ENCODE measurements at regions not wholly inside any gene's neighbourhood (a gene's known extent, or its start where the extent isn't known, plus 50 kb on each side); places are given as distances from the start of the nearest gene placed in this dataset.

- CTCF ChIA-PET, result no interaction called here
- no peaks in the 10 kb centered on the region for H3K36me3 Mint-ChIP-seq
- H3K27ac Mint-ChIP-seq, result no peak overlapping the region
- H3K9me3 Mint-ChIP-seq, result no peaks in the 10 kb centered on the region
- H3K4me1 Mint-ChIP-seq, result no peaks in the 10 kb centered on the region
- H3K27me3 Mint-ChIP-seq, result peaks cover 45% of the 10 kb centered on the region
- no peak overlapping the region for H3K4me3 Mint-ChIP-seq
- no peak for DNase-seq
Measured at GRCh38 chr20:59376109-59376841, 75.9 kb downstream of the EDN3 start.

GRCh38 chr20:59376998-59377397 lies 76.6 kb downstream of the EDN3 start:
- no peak for DNase-seq
- H3K4me1 Mint-ChIP-seq, result no peaks in the 10 kb centered on the region
- no peak overlapping the region for H3K27ac Mint-ChIP-seq
- CTCF ChIA-PET, result no interaction called here
- H3K4me3 Mint-ChIP-seq, result no peak overlapping the region
- H3K9me3 Mint-ChIP-seq, result no peaks in the 10 kb centered on the region
- H3K36me3 Mint-ChIP-seq, result no peaks in the 10 kb centered on the region
- H3K27me3 Mint-ChIP-seq, result peaks cover 39% of the 10 kb centered on the region

GRCh38 chr20:59377842-59378241 lies 77.4 kb downstream of the EDN3 start:
- Mint-ChIP-seq H3K27me3 (peaks cover 34% of the 10 kb centered on the region), H3K4me3 (no peak overlapping the region), H3K27ac (no peak overlapping the region), H3K36me3 (no peaks in the 10 kb centered on the region), H3K9me3 (no peaks in the 10 kb centered on the region), H3K4me1 (no peaks in the 10 kb centered on the region)
- DNase-seq, result no peak
- CTCF ChIA-PET, result no interaction called here

- no peak overlapping the region for H3K27ac Mint-ChIP-seq
- CTCF ChIA-PET, result no interaction called here
- no peaks in the 10 kb centered on the region for H3K9me3 Mint-ChIP-seq
- H3K27me3 Mint-ChIP-seq, result peaks cover 29% of the 10 kb centered on the region
- H3K36me3 Mint-ChIP-seq, result no peaks in the 10 kb centered on the region
- H3K4me3 Mint-ChIP-seq, result no peak overlapping the region
- no peak for DNase-seq
- H3K4me1 Mint-ChIP-seq, result no peaks in the 10 kb centered on the region
Measured at GRCh38 chr20:59378396-59378795, 78.0 kb downstream of the EDN3 start.

- Mint-ChIP-seq H3K4me3 (no peak overlapping the region), H3K27me3 (peaks cover 23% of the 10 kb centered on the region), H3K36me3 (no peaks in the 10 kb centered on the region), H3K9me3 (no peaks in the 10 kb centered on the region), H3K4me1 (no peaks in the 10 kb centered on the region), H3K27ac (no peak overlapping the region)
- CTCF ChIA-PET, result no interaction called here
- no peak for DNase-seq
Measured at GRCh38 chr20:59378966-59379365, 78.6 kb downstream of the EDN3 start.

- Mint-ChIP-seq H3K36me3 (no peaks in the 10 kb centered on the region), H3K9me3 (no peaks in the 10 kb centered on the region), H3K4me3 (no peak overlapping the region), H3K27ac (no peak overlapping the region), H3K4me1 (peaks cover 9% of the 10 kb centered on the region), H3K27me3 (peaks cover 17% of the 10 kb centered on the region)
- CTCF ChIA-PET, result no interaction called here
- DNase-seq, result no peak
Measured at GRCh38 chr20:59381689-59382088, 81.3 kb downstream of the EDN3 start.

GRCh38 chr20:59382157-59382725 lies 81.8 kb downstream of the EDN3 start:
- Mint-ChIP-seq H3K4me1 (peaks cover 9% of the 10 kb centered on the region), H3K27me3 (peaks cover 20% of the 10 kb centered on the region), H3K36me3 (no peaks in the 10 kb centered on the region), H3K4me3 (no peak overlapping the region), H3K9me3 (no peaks in the 10 kb centered on the region), H3K27ac (no peak overlapping the region)
- no peak for DNase-seq
- CTCF ChIA-PET, result no interaction called here

GRCh38 chr20:59382907-59383306 lies 82.5 kb downstream of the EDN3 start:
- CTCF ChIA-PET, result no interaction called here
- Mint-ChIP-seq H3K27me3 (peaks cover 20% of the 10 kb centered on the region), H3K4me1 (peaks cover 9% of the 10 kb centered on the region), H3K9me3 (no peaks in the 10 kb centered on the region), H3K4me3 (no peak overlapping the region), H3K36me3 (no peaks in the 10 kb centered on the region), H3K27ac (no peak overlapping the region)
- DNase-seq, result no peak

GRCh38 chr20:59385038-59385437 lies 84.6 kb downstream of the EDN3 start:
- peaks cover 18% of the 10 kb centered on the region for H3K27me3 Mint-ChIP-seq
- H3K4me1 Mint-ChIP-seq, result peaks cover 9% of the 10 kb centered on the region
- H3K27ac Mint-ChIP-seq, result peak overlapping the region; percentile 68
- H3K9me3 Mint-ChIP-seq, result no peaks in the 10 kb centered on the region
- DNase-seq, result no peak
- CTCF ChIA-PET, result interaction anchor here (0.7 to 1.4 kb wide), 2 partner anchors 171 to 179 kb away, joined by 3 read pairs; no protein-coding TSS in a partner anchor
- H3K4me3 Mint-ChIP-seq, result no peak overlapping the region
- H3K36me3 Mint-ChIP-seq, result no peaks in the 10 kb centered on the region

- H3K4me3 Mint-ChIP-seq, result no peak overlapping the region
- CTCF ChIA-PET, result interaction anchor here (0.7 to 1.4 kb wide), 2 partner anchors 172 to 179 kb away, joined by 3 read pairs; no protein-coding TSS in a partner anchor
- peak overlapping the region; percentile 68 for H3K27ac Mint-ChIP-seq
- DNase-seq, result peak; percentile 41
- H3K36me3 Mint-ChIP-seq, result no peaks in the 10 kb centered on the region
- peaks cover 9% of the 10 kb centered on the region for H3K4me1 Mint-ChIP-seq
- H3K9me3 Mint-ChIP-seq, result no peaks in the 10 kb centered on the region
- H3K27me3 Mint-ChIP-seq, result peaks cover 18% of the 10 kb centered on the region
Measured at GRCh38 chr20:59385480-59385879, 85.1 kb downstream of the EDN3 start.

- CTCF ChIA-PET, result interaction anchor here (0.6 kb wide), 1 partner anchor 906 kb away, joined by 3 read pairs; no protein-coding TSS in a partner anchor
- Mint-ChIP-seq H3K27ac (no peak overlapping the region), H3K4me1 (peaks cover 9% of the 10 kb centered on the region), H3K9me3 (no peaks in the 10 kb centered on the region), H3K4me3 (no peak overlapping the region), H3K36me3 (no peaks in the 10 kb centered on the region), H3K27me3 (peaks cover 24% of the 10 kb centered on the region)
- no peak for DNase-seq
Measured at GRCh38 chr20:59386809-59387208, 86.4 kb downstream of the EDN3 start.

GRCh38 chr20:59387891-59388290 lies 87.5 kb downstream of the EDN3 start:
- H3K27ac Mint-ChIP-seq, result no peak overlapping the region
- DNase-seq, result no peak
- peaks cover 9% of the 10 kb centered on the region for H3K4me1 Mint-ChIP-seq
- H3K27me3 Mint-ChIP-seq, result peaks cover 25% of the 10 kb centered on the region
- CTCF ChIA-PET, result interaction anchor here (1.2 kb wide), 1 partner anchor 18 kb away, joined by 3 read pairs; no protein-coding TSS in a partner anchor
- H3K36me3 Mint-ChIP-seq, result no peaks in the 10 kb centered on the region
- no peaks in the 10 kb centered on the region for H3K9me3 Mint-ChIP-seq
- no peak overlapping the region for H3K4me3 Mint-ChIP-seq

- CTCF ChIA-PET, result interaction anchor here (1.2 kb wide), 1 partner anchor 17 kb away, joined by 3 read pairs; no protein-coding TSS in a partner anchor
- Mint-ChIP-seq H3K4me1 (peaks cover 9% of the 10 kb centered on the region), H3K27me3 (peaks cover 30% of the 10 kb centered on the region), H3K27ac (no peak overlapping the region), H3K9me3 (no peaks in the 10 kb centered on the region), H3K36me3 (no peaks in the 10 kb centered on the region), H3K4me3 (no peak overlapping the region)
- DNase-seq, result no peak
Measured at GRCh38 chr20:59388402-59388801, 88.0 kb downstream of the EDN3 start.

GRCh38 chr20:59390437-59390836 lies 90.0 kb downstream of the EDN3 start:
- Mint-ChIP-seq H3K27ac (no peak overlapping the region), H3K36me3 (no peaks in the 10 kb centered on the region), H3K4me1 (peaks cover 5% of the 10 kb centered on the region), H3K9me3 (no peaks in the 10 kb centered on the region), H3K27me3 (peaks cover 41% of the 10 kb centered on the region), H3K4me3 (no peak overlapping the region)
- CTCF ChIA-PET, result no interaction called here
- DNase-seq, result no peak

GRCh38 chr20:59391975-59392374 lies 91.6 kb downstream of the EDN3 start:
- Mint-ChIP-seq H3K27ac (no peak overlapping the region), H3K4me1 (no peaks in the 10 kb centered on the region), H3K4me3 (no peak overlapping the region), H3K27me3 (peaks cover 29% of the 10 kb centered on the region), H3K36me3 (no peaks in the 10 kb centered on the region), H3K9me3 (no peaks in the 10 kb centered on the region)
- no peak for DNase-seq
- CTCF ChIA-PET, result no interaction called here

All from activated naive CD4-positive, alpha-beta T cell treated with anti-CD3 and anti-CD28 coated beads, Interleukin-2, amount 10 ng/mL, durations not matched to agents 7 days and 5 days (primary cell).